ENCODE measurements at regions not wholly inside any gene's neighbourhood (a gene's known extent, or its start where the extent isn't known, plus 50 kb on each side); places are given as distances from the start of the nearest gene placed in this dataset.

DNA sequence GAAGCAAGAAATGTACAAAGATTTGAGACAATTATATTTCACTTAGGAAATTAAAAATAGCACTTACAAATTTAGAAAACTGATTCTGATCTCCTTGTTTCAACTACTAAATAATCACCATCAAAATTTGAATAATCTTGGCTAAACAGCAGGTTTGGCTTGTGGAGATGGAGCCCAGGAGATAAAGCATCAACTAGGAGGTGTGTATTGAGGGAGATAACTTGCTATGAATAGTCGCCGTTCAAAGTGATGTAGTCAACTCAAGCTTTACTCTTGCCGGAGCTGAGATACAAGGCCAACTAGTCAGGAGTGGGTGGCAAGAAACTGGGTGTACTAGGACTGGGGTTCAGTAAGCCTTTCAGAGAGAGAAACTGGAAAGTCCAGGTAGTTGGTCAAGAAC is 117.7 kb downstream of the TRMT11 start:
- Histone ChIP-seq H3K27me3 (replicated peaks; ENCODE audit: insufficient read depth) (no peaks in the 10 kb centered on the region), H3K4me3 (no peak overlapping the region), H3K36me3 (no peaks in the 10 kb centered on the region), H3K4me1 (replicated peaks) (no peaks in the 10 kb centered on the region), H3K9me3 (no peaks in the 10 kb centered on the region), H3K27ac (no peak overlapping the region)
- TF ChIP-seq POLR2A (IDR thresholded peaks at IDR 0.05) (no peak), POLR2AphosphoS5 (IDR thresholded peaks at IDR 0.05) (no peak)
- TF ChIP-seq, protein P1, sequence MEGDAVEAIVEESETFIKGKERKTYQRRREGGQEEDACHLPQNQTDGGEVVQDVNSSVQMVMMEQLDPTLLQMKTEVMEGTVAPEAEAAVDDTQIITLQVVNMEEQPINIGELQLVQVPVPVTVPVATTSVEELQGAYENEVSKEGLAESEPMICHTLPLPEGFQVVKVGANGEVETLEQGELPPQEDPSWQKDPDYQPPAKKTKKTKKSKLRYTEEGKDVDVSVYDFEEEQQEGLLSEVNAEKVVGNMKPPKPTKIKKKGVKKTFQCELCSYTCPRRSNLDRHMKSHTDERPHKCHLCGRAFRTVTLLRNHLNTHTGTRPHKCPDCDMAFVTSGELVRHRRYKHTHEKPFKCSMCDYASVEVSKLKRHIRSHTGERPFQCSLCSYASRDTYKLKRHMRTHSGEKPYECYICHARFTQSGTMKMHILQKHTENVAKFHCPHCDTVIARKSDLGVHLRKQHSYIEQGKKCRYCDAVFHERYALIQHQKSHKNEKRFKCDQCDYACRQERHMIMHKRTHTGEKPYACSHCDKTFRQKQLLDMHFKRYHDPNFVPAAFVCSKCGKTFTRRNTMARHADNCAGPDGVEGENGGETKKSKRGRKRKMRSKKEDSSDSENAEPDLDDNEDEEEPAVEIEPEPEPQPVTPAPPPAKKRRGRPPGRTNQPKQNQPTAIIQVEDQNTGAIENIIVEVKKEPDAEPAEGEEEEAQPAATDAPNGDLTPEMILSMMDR (IDR thresholded peaks at IDR 0.05) = no peak
- intact Hi-C loops (cut with DNase I) = no loop called here
- WGBS = 98% methylated on average over 3 of the region's 3 CpGs
- no peak for DNase-seq (ENCODE audit: low spot score)

DNA sequence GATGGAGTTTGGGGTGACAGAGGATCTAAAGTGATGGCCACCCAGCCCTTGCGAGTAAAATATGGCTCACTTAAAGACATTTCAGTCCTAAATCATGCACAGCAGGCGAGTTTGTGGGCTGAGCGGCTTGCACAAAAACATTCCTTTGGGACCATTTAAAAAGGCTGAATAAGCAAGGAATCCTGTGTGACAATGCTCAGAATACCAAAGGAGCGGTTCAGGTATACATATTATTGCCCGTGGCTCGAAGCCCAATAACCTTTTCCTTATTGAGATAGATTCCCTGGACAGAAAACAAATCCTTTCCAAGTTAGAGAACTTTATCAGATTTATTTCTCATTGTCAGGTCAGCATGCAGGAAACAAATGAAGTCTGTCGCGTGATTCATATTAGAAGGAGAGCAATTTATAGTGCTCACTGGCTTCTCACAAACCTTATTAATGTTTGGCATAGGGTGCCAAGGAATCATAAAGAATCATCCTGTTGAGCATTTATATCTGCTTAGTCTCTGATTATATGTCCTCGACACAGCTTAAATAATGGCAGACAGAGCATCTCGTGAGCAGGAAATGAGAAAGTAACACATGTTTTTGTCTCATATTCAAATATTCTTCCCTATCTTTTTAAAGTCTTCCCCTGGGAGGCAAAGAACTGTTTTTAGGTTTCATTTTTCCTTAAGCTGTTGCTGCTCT is 121.3 kb downstream of the TRMT11 start:
- whole genome bisulfite sequencing = 44% methylated on average over 10 of the region's 10 CpGs
- TF ChIP-seq POLR2A (IDR thresholded peaks at IDR 0.05) (no peak), POLR2AphosphoS5 (IDR thresholded peaks at IDR 0.05) (no peak)
- TF ChIP-seq, protein P1 (IDR thresholded peaks at IDR 0.05) = no peak
- no peaks in the 10 kb centered on the region for H3K36me3 ChIP-seq
- H3K27ac ChIP-seq = no peak overlapping the region
- H3K4me3 ChIP-seq = no peak overlapping the region
- intact Hi-C loops (cut with DNase I) = no loop called here
- no peaks in the 10 kb centered on the region for H3K27me3 ChIP-seq (replicated peaks; ENCODE audit: insufficient read depth)
- DNase-seq (ENCODE audit: low spot score) = no peak
- H3K9me3 ChIP-seq = no peaks in the 10 kb centered on the region
- no peaks in the 10 kb centered on the region for H3K4me1 ChIP-seq (replicated peaks)

DNA sequence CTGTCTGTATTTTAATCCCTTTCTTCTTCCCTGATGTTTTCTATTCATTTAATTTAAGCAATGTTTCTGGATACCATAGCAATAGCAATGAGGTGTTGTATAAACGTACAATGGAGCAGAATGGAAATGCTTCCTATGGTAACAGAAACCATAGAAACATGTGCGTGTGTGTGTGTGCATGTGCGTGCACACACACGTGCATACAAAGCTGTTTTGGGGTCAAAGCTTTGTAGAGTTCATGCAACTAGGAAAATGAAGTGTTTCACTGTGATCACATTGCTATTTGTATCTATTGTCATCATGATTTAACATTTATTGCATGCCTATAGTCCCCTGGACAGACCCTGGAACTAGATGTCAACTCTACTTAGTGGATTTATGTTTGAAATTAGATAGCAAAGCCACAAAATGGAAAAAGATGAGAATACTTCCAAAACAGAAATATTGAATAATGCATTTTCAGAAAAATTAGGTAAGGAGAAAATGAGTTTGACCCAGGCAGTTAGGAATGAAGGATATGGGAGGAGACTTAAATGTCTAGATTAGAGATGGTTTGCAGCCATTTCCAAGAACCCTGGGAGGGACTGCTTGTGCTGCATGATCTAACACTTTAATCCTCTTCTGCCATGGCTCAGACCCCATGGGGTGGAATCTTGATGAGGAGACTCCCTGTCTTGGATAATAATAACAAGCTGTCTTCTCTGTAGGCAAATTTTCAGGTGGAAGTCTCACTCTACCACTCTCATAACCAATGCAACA is 124.4 kb downstream of the TRMT11 start:
- Histone ChIP-seq H3K4me1 (replicated peaks) (no peaks in the 10 kb centered on the region), H3K36me3 (no peaks in the 10 kb centered on the region), H3K9me3 (no peaks in the 10 kb centered on the region), H3K27ac (no peak overlapping the region), H3K4me3 (no peak overlapping the region), H3K27me3 (replicated peaks; ENCODE audit: insufficient read depth) (no peaks in the 10 kb centered on the region)
- intact Hi-C loops (cut with DNase I) = no loop called here
- TF ChIP-seq, protein P1 (IDR thresholded peaks at IDR 0.05) = no peak
- no peak for TF ChIP-seq POLR2A (IDR thresholded peaks at IDR 0.05)
- TF ChIP-seq POLR2AphosphoS5 (IDR thresholded peaks at IDR 0.05) = no peak
- DNase-seq (ENCODE audit: low spot score) = no peak
- WGBS = 96% methylated on average over 4 of the region's 4 CpGs

DNA sequence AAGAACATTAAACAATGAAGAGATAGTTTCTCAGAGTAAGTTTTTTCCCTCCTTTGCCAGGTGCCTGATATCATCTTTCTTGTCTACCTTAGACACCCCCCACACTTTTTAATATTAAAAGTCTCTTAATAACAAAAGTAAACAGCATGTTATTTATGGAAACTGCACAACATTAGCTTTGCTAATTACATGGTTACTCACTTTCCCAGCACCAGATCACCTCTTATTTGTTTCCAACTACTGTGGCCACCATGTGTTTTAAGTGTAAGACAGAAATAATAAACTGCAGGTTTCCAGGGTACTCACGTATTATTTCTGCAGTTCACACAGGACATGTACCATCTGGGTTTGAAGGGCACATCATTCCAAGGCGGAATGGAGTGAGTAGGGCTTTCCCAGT is 125.0 kb downstream of the TRMT11 start:
- intact Hi-C loops (cut with DNase I) = no loop called here
- TF ChIP-seq POLR2A (IDR thresholded peaks at IDR 0.05) (no peak), POLR2AphosphoS5 (IDR thresholded peaks at IDR 0.05) (no peak)
- TF ChIP-seq, protein P1 (IDR thresholded peaks at IDR 0.05) = no peak
- no peak overlapping the region for H3K4me3 ChIP-seq
- no peak for DNase-seq (ENCODE audit: low spot score)
- H3K36me3 ChIP-seq = no peaks in the 10 kb centered on the region
- 90% methylated on average over 2 of the region's 2 CpGs for WGBS
- no peak overlapping the region for H3K27ac ChIP-seq
- H3K9me3 ChIP-seq = no peaks in the 10 kb centered on the region
- no peaks in the 10 kb centered on the region for H3K4me1 ChIP-seq (replicated peaks)
- H3K27me3 ChIP-seq (replicated peaks; ENCODE audit: insufficient read depth) = no peaks in the 10 kb centered on the region
